Esophagus squamous epithelium (tissue), 4 donors: ENCODE measurements at regions not wholly inside any gene's neighbourhood (a gene's known extent, or its start where the extent isn't known, plus 50 kb on each side); places are given as distances from the start of the nearest gene placed in this dataset.

ENCODE experiments used
- POLR2A ChIP-seq, 4 donors: fragments of 450-650 bp; IDR thresholded peaks; one replicate each; pipeline ENCODE4 v1.6.1; 2017; ENCODE audit warnings: antibody characterized with exemption in 4 of 4, mild to moderate bottlenecking in 4 of 4, moderate library complexity in 3 of 4
- TF ChIP-seq, protein P1 (sequence below), 6 experiments: fragments of 450-650 bp in 4 of 6; fragments of 200-600 bp in 2 of 6; sonication (generic) in 2 of 6; IDR thresholded peaks; one replicate each; pipeline ENCODE4 v1.5.1; 2016 to 2019; ENCODE audit warnings: antibody characterized with exemption in 6 of 6, mild to moderate bottlenecking in 4 of 6, moderate library complexity in 4 of 6

- TF ChIP-seq, protein P1, sequence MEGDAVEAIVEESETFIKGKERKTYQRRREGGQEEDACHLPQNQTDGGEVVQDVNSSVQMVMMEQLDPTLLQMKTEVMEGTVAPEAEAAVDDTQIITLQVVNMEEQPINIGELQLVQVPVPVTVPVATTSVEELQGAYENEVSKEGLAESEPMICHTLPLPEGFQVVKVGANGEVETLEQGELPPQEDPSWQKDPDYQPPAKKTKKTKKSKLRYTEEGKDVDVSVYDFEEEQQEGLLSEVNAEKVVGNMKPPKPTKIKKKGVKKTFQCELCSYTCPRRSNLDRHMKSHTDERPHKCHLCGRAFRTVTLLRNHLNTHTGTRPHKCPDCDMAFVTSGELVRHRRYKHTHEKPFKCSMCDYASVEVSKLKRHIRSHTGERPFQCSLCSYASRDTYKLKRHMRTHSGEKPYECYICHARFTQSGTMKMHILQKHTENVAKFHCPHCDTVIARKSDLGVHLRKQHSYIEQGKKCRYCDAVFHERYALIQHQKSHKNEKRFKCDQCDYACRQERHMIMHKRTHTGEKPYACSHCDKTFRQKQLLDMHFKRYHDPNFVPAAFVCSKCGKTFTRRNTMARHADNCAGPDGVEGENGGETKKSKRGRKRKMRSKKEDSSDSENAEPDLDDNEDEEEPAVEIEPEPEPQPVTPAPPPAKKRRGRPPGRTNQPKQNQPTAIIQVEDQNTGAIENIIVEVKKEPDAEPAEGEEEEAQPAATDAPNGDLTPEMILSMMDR (IDR thresholded peaks at IDR 0.05) = no peak
- TF ChIP-seq POLR2A (IDR thresholded peaks at IDR 0.05) = no peak
These were observed 1491.7 kb upstream of the RAG2 start for GRCh38 chr11:38089726-38090125.
